Karpas-422 (cell line): ENCODE measurements at regions not wholly inside any gene's neighbourhood (a gene's known extent, or its start where the extent isn't known, plus 50 kb on each side); places are given as distances from the start of the nearest gene placed in this dataset.
"Not testable (repeated sequence)": the region's sequence is repeated elsewhere in the genome, so short reads cannot be mapped to it uniquely, and the experiment has no call there.

ENCODE experiments used
- DNase-seq: peaks from one replicate; pipeline ENCODE4 v3.0.0-alpha.2; 2015
- H2AFZ ChIP-seq: fragments of 200-600 bp; sonication (generic); 2 replicates; pipeline ENCODE4 v1.6.1; 2014; ENCODE audit warnings: antibody characterized with exemption, low read length, mixed read lengths
- H3K27ac ChIP-seq: fragments of 200-600 bp; sonication (generic); 2 replicates; pipeline ENCODE4 v1.5.1; 2014; ENCODE audit warnings: mild to moderate bottlenecking, low read length, moderate library complexity
- H3K27me3 ChIP-seq: fragments of 200-600 bp; sonication (generic); 2 replicates; pipeline ENCODE4 v1.6.1; 2014; ENCODE audit warnings: low read length, mixed read lengths
- H3K36me3 ChIP-seq: fragments of 200-600 bp; sonication (generic); 2 replicates; pipeline ENCODE4 v1.6.1; 2014; ENCODE audit warnings: low read length, mixed read lengths; ENCODE audit not compliant: insufficient read depth
- H3K4me1 ChIP-seq: fragments of 200-600 bp; sonication (generic); 2 replicates; pipeline ENCODE4 v1.6.1; 2014; ENCODE audit warnings: mild to moderate bottlenecking, low read length, mixed read lengths
- H3K4me2 ChIP-seq: fragments of 200-600 bp; sonication (generic); 2 replicates; pipeline ENCODE4 v1.6.1; 2014; ENCODE audit warnings: low read length, low read depth, mild to moderate bottlenecking; ENCODE audit not compliant: poor library complexity, severe bottlenecking
- H3K4me3 ChIP-seq: fragments of 200-600 bp; sonication (generic); 2 replicates; pipeline ENCODE4 v1.5.1; 2014; ENCODE audit warnings: mild to moderate bottlenecking, antibody characterized with exemption, low read length, mixed read lengths
- H3K79me2 ChIP-seq: fragments of 200-600 bp; sonication (generic); 2 replicates; pipeline ENCODE4 v1.6.1; 2014; ENCODE audit warnings: mild to moderate bottlenecking, low read length, mixed read lengths
- H3K9ac ChIP-seq: fragments of 200-600 bp; sonication (generic); 2 replicates; pipeline ENCODE4 v1.6.0; 2014; ENCODE audit warnings: low read length
- H3K9me2 ChIP-seq: fragments of 200-600 bp; sonication (generic), shearing (Covaris generic); replicated peaks from 2 replicates; pipeline ENCODE4 v1.6.0; 2014; ENCODE audit warnings: mild to moderate bottlenecking, low read length, moderate library complexity; ENCODE audit not compliant: insufficient read depth
- H3K9me3 ChIP-seq: fragments of 300-700, 200-600 bp; sonication (generic); 2 replicates; pipeline ENCODE4 v1.6.1; 2014; ENCODE audit warnings: low read length, mixed read lengths
- H4K20me1 ChIP-seq: fragments of 200-600 bp; sonication (generic); 2 replicates; pipeline ENCODE4 v1.6.1; 2014; ENCODE audit warnings: mild to moderate bottlenecking, antibody characterized with exemption, low read length, low read depth; ENCODE audit not compliant: insufficient read depth

GRCh38 chr11:42975180-42975529, 336.6 kb upstream of the API5 start:
- H4K20me1 ChIP-seq, result no peaks in the 10 kb centered on the region
- no peak overlapping the region for H3K27ac ChIP-seq
- no peaks in the 10 kb centered on the region for H3K36me3 ChIP-seq
- H3K4me3 ChIP-seq, result no peak overlapping the region
- no peak for DNase-seq
- peaks cover 4% of the 10 kb centered on the region; the same call in 1 of the 2 replicates for H3K4me1 ChIP-seq
- H2AFZ ChIP-seq, result no peak overlapping the region
- H3K4me2 ChIP-seq, result no peak overlapping the region
- H3K9me2 ChIP-seq, result no peaks in the 10 kb centered on the region
- no peaks in the 10 kb centered on the region for H3K79me2 ChIP-seq
- no peak overlapping the region for H3K9ac ChIP-seq
- no peaks in the 10 kb centered on the region for H3K9me3 ChIP-seq
- H3K27me3 ChIP-seq, result no peaks in the 10 kb centered on the region

GRCh38 chr11:42976636-42977217, 335.1 kb upstream of the API5 start:
- Histone ChIP-seq H3K9ac (no peak overlapping the region), H3K9me3 (no peaks in the 10 kb centered on the region), H3K36me3 (no peaks in the 10 kb centered on the region), H3K4me3 (no peak overlapping the region), H2AFZ (no peak overlapping the region), H3K4me2 (no peak overlapping the region), H4K20me1 (no peaks in the 10 kb centered on the region), H3K27me3 (no peaks in the 10 kb centered on the region), H3K9me2 (no peaks in the 10 kb centered on the region), H3K4me1 (peaks cover 4% of the 10 kb centered on the region; the same call in 1 of the 2 replicates), H3K79me2 (no peaks in the 10 kb centered on the region), H3K27ac (no peak overlapping the region)
- DNase-seq, result no peak

GRCh38 chr11:42992594-42992993, 319.2 kb upstream of the API5 start:
- Histone ChIP-seq H3K4me1 (no peaks in the 10 kb centered on the region), H2AFZ (no peak overlapping the region), H3K27ac (no peak overlapping the region), H3K79me2 (no peaks in the 10 kb centered on the region), H3K9me3 (no peaks in the 10 kb centered on the region), H3K4me3 (no peak overlapping the region), H3K9me2 (no peaks in the 10 kb centered on the region), H4K20me1 (no peaks in the 10 kb centered on the region), H3K9ac (no peak overlapping the region), H3K27me3 (no peaks in the 10 kb centered on the region), H3K4me2 (no peak overlapping the region), H3K36me3 (no peaks in the 10 kb centered on the region)
- DNase-seq, result no peak

GRCh38 chr11:42996421-42997307, 315.1 kb upstream of the API5 start:
- no peaks in the 10 kb centered on the region for H3K4me1 ChIP-seq
- no peaks in the 10 kb centered on the region for H3K79me2 ChIP-seq
- H3K27me3 ChIP-seq, result no peaks in the 10 kb centered on the region
- H3K9ac ChIP-seq, result no peak overlapping the region
- H2AFZ ChIP-seq, result no peak overlapping the region
- no peaks in the 10 kb centered on the region for H4K20me1 ChIP-seq
- no peaks in the 10 kb centered on the region for H3K9me3 ChIP-seq
- H3K9me2 ChIP-seq, result no peaks in the 10 kb centered on the region
- no peak overlapping the region for H3K4me2 ChIP-seq
- H3K36me3 ChIP-seq, result no peaks in the 10 kb centered on the region
- no peak for DNase-seq
- no peak overlapping the region for H3K4me3 ChIP-seq
- H3K27ac ChIP-seq, result no peak overlapping the region

- not testable (repeated sequence) for H3K4me1 ChIP-seq, H3K9me2 ChIP-seq, H3K79me2 ChIP-seq, H3K4me2 ChIP-seq, H3K9ac ChIP-seq, H3K27me3 ChIP-seq, H3K4me3 ChIP-seq, H3K36me3 ChIP-seq, DNase-seq, H3K27ac ChIP-seq, H4K20me1 ChIP-seq, H3K9me3 ChIP-seq, H2AFZ ChIP-seq
Observed at GRCh38 chr11:43004879-43005278, 306.9 kb upstream of the API5 start.

- no peak overlapping the region for H3K4me3 ChIP-seq
- no peaks in the 10 kb centered on the region for H3K9me2 ChIP-seq
- no peaks in the 10 kb centered on the region for H3K4me1 ChIP-seq
- H3K4me2 ChIP-seq, result no peak overlapping the region
- H3K36me3 ChIP-seq, result no peaks in the 10 kb centered on the region
- H3K27ac ChIP-seq, result no peak overlapping the region
- 0 out of 2 replicates have a peak, but pooled peaks cover 3% of the 10 kb centered on the region for H3K9me3 ChIP-seq
- no peak overlapping the region for H3K9ac ChIP-seq
- H3K27me3 ChIP-seq, result no peaks in the 10 kb centered on the region
- no peak overlapping the region for H2AFZ ChIP-seq
- peak; percentile 45 for DNase-seq
- H3K79me2 ChIP-seq, result no peaks in the 10 kb centered on the region
- H4K20me1 ChIP-seq, result no peaks in the 10 kb centered on the region
Observed at GRCh38 chr11:43010042-43010441, 301.8 kb upstream of the API5 start.

- no peaks in the 10 kb centered on the region for H3K36me3 ChIP-seq
- H3K9ac ChIP-seq, result no peak overlapping the region
- H3K4me3 ChIP-seq, result no peak overlapping the region
- H3K27ac ChIP-seq, result no peak overlapping the region
- no peak overlapping the region for H3K4me2 ChIP-seq
- H4K20me1 ChIP-seq, result no peaks in the 10 kb centered on the region
- DNase-seq, result no peak
- H3K9me3 ChIP-seq, result no peaks in the 10 kb centered on the region
- no peaks in the 10 kb centered on the region for H3K9me2 ChIP-seq
- H3K27me3 ChIP-seq, result no peaks in the 10 kb centered on the region
- H3K4me1 ChIP-seq, result no peaks in the 10 kb centered on the region
- H2AFZ ChIP-seq, result no peak overlapping the region
- H3K79me2 ChIP-seq, result no peaks in the 10 kb centered on the region
Observed at GRCh38 chr11:43012606-43013005, 299.2 kb upstream of the API5 start.

GRCh38 chr11:43021466-43021865, 290.3 kb upstream of the API5 start:
- no peak overlapping the region for H3K27ac ChIP-seq
- no peaks in the 10 kb centered on the region for H3K9me3 ChIP-seq
- H4K20me1 ChIP-seq, result no peaks in the 10 kb centered on the region
- H3K4me3 ChIP-seq, result no peak overlapping the region
- DNase-seq, result peak; percentile 70
- no peaks in the 10 kb centered on the region for H3K9me2 ChIP-seq
- no peak overlapping the region for H3K9ac ChIP-seq
- H2AFZ ChIP-seq, result no peak overlapping the region
- no peaks in the 10 kb centered on the region for H3K36me3 ChIP-seq
- no peaks in the 10 kb centered on the region for H3K4me1 ChIP-seq
- H3K79me2 ChIP-seq, result no peaks in the 10 kb centered on the region
- H3K27me3 ChIP-seq, result no peaks in the 10 kb centered on the region
- H3K4me2 ChIP-seq, result no peak overlapping the region
